ENCODE measurements at regions not wholly inside any gene's neighbourhood (a gene's known extent, or its start where the extent isn't known, plus 50 kb on each side); places are given as distances from the start of the nearest gene placed in this dataset.

GRCh38 chr2:38448692-38449410 is 71.8 kb upstream of the ATL2 start:
- CTCF ChIA-PET (ENCODE audit: low intra/inter-chr PET ratio, low total read pairs) = no interaction called here
- ATAC-seq (0 out of 3 replicates have a peak, but pooled peaks have one; percentile 19), DNase-seq (ENCODE audit: low spot score) (no peak), FAIRE-seq (no peak)
- no peak overlapping the region for H3K4me2 ChIP-seq (ENCODE audit: low read depth, low read length)
- H4K20me1 ChIP-seq (ENCODE audit: insufficient read depth, low read length) = no peaks in the 10 kb centered on the region
- H3K4me3 ChIP-seq (replicated peaks in 1 of 3; ENCODE audit: insufficient read depth in 1 of 3, low read depth in 2 of 3, low read length in 3 of 3) = no peak overlapping the region
- H3K27me3 ChIP-seq (ENCODE audit: control insufficient read depth in 1 of 2, insufficient read depth in 2 of 2, low read length in 2 of 2) = peaks cover 0 to 4% of the 10 kb centered on the region in 2 experiments; a peak in 2 of 5 replicates
- no peaks in the 10 kb centered on the region for H3K9me3 ChIP-seq (ENCODE audit: low read length)
- WGBS (ENCODE audit: low lambda C conversion rate) = 57% methylated on average over 6 of the region's 6 CpGs
- BruUV-seq (replicated peaks) = no TSS peak
- H3K79me2 ChIP-seq (ENCODE audit: insufficient read depth, low read length) = no peaks in the 10 kb centered on the region
- H3K4me1 ChIP-seq (ENCODE audit: insufficient read depth, low read length) = no peaks in the 10 kb centered on the region
- in situ Hi-C loops (cut with HindIII; ENCODE audit: extremely low pct_ligation_motif_present, low pct_unique_long_range_greater_than_20kb) (no loop called here), intact Hi-C loops (cut with micrococcal nuclease; ENCODE audit: unreplicated experiment) (no loop called here)
- H3K36me3 ChIP-seq (replicated peaks in 1 of 2; ENCODE audit: control insufficient read depth in 1 of 2, insufficient read depth in 2 of 2, low read length in 2 of 2) = no peaks in the 10 kb centered on the region
- no peak for TF ChIP-seq TCF7 (IDR thresholded peaks at IDR 0.05; ENCODE audit: low read depth)
- TF ChIP-seq CTCF (CRISPR knock-in tag; IDR thresholded peaks at IDR 0.05) = peak; percentile 37; the same call in 1 of the 2 replicates
- TF ChIP-seq MAX (IDR thresholded peaks at IDR 0.05) = peak; percentile 58
- peak; percentile 61 for TF ChIP-seq STAG1 (CRISPR knock-in tag; IDR thresholded peaks at IDR 0.05)
- no peak for TF ChIP-seq POLR2AphosphoS5 (IDR thresholded peaks at IDR 0.05; ENCODE audit: low read depth, low read length)
- no peak for TF ChIP-seq LBX2 (CRISPR knock-in tag; IDR thresholded peaks at IDR 0.05; ENCODE audit: borderline replicate concordance)
- no peak for TF ChIP-seq ZNF343 (CRISPR knock-in tag; IDR thresholded peaks at IDR 0.05)
- TF ChIP-seq SUZ12 (IDR thresholded peaks at IDR 0.05; ENCODE audit: low read depth, low read length) = no peak
- TF ChIP-seq ZFP90 (CRISPR knock-in tag; IDR thresholded peaks at IDR 0.05; ENCODE audit: borderline replicate concordance) = no peak
- TF ChIP-seq HNRNPUL1 (IDR thresholded peaks at IDR 0.05; ENCODE audit: low read depth, low read length) = no peak
- no peak for TF ChIP-seq GABPA (IDR thresholded peaks at IDR 0.05; ENCODE audit: low read depth, low read length)
- TF ChIP-seq GABPA (CRISPR knock-in tag; IDR thresholded peaks at IDR 0.05; ENCODE audit: low read depth) = no peak
- no peak for TF ChIP-seq MED1 (CRISPR knock-in tag; IDR thresholded peaks at IDR 0.05)
- TF ChIP-seq ZNF331 (CRISPR knock-in tag; IDR thresholded peaks at IDR 0.05) = no peak
- no peak overlapping the region for H3K27ac ChIP-seq (ENCODE audit: extremely low read length, insufficient read depth, low read length)
- H2AFZ ChIP-seq (ENCODE audit: low read length) = no peak overlapping the region
- H3K9ac ChIP-seq (ENCODE audit: insufficient read depth, low read depth, low read length) = no peak overlapping the region
- POLR2A ChIA-PET = no interaction called here
